ENCODE measurements at regions not wholly inside any gene's neighbourhood (a gene's known extent, or its start where the extent isn't known, plus 50 kb on each side); places are given as distances from the start of the nearest gene placed in this dataset.

DNA sequence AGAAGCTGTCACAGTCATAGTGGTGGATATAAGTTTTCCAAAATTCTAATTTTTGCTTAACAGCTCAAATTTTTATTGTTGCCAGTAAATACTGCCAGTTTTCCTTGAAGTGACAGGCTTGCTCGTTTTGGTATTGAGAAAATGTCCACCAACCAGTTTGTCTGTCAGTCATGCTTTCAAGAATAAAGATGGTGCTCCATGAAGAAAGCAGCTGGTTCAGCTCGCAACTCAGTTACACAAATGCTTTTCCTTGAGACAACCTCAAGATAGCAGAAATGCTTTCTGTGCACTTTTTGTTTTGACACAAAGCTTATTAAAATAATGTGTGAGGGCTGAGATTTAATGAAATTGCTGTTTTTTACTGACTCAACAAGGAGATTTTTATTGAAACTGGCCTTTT lies 135.7 kb downstream of the LRRC70 start:
- no peak overlapping the region for H3K9ac ChIP-seq (ENCODE audit: low read length)
- no peak for TF ChIP-seq MXI1 (conservative IDR thresholded peaks at IDR 0.05; ENCODE audit: poor library complexity, severe bottlenecking)
- no peak for TF ChIP-seq EZH2 (IDR thresholded peaks at IDR 0.05; ENCODE audit: borderline replicate concordance, insufficient read depth, low read length, poor library complexity, severe bottlenecking)
- no peak for TF ChIP-seq POLR2AphosphoS5 (IDR thresholded peaks at IDR 0.05)
- TF ChIP-seq EP300 (conservative IDR thresholded peaks at IDR 0.05; ENCODE audit: poor library complexity, severe bottlenecking), result no peak
- TF ChIP-seq, protein P1, sequence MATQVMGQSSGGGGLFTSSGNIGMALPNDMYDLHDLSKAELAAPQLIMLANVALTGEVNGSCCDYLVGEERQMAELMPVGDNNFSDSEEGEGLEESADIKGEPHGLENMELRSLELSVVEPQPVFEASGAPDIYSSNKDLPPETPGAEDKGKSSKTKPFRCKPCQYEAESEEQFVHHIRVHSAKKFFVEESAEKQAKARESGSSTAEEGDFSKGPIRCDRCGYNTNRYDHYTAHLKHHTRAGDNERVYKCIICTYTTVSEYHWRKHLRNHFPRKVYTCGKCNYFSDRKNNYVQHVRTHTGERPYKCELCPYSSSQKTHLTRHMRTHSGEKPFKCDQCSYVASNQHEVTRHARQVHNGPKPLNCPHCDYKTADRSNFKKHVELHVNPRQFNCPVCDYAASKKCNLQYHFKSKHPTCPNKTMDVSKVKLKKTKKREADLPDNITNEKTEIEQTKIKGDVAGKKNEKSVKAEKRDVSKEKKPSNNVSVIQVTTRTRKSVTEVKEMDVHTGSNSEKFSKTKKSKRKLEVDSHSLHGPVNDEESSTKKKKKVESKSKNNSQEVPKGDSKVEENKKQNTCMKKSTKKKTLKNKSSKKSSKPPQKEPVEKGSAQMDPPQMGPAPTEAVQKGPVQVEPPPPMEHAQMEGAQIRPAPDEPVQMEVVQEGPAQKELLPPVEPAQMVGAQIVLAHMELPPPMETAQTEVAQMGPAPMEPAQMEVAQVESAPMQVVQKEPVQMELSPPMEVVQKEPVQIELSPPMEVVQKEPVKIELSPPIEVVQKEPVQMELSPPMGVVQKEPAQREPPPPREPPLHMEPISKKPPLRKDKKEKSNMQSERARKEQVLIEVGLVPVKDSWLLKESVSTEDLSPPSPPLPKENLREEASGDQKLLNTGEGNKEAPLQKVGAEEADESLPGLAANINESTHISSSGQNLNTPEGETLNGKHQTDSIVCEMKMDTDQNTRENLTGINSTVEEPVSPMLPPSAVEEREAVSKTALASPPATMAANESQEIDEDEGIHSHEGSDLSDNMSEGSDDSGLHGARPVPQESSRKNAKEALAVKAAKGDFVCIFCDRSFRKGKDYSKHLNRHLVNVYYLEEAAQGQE (IDR thresholded peaks at IDR 0.05; ENCODE audit: borderline replicate concordance), result no peak
- H3K36me3 ChIP-seq (ENCODE audit: insufficient read depth, low read length), result no peaks in the 10 kb centered on the region
- no peaks in the 10 kb centered on the region for H3K27me3 ChIP-seq (ENCODE audit: insufficient read depth, low read depth, low read length)
- no peaks in the 10 kb centered on the region for H3K79me2 ChIP-seq (replicated peaks; ENCODE audit: insufficient read depth, low read length)
- no peak overlapping the region for H3K4me2 ChIP-seq (ENCODE audit: low read length)
- no peak overlapping the region for H3K4me3 ChIP-seq (ENCODE audit: low read length)
- H2AFZ ChIP-seq (ENCODE audit: low read depth, low read length), result no peak overlapping the region
- H3K9me2 ChIP-seq (ENCODE audit: insufficient read depth, low read length), result no peaks in the 10 kb centered on the region
- H3F3A ChIP-seq (ENCODE audit: insufficient read depth, low read length, poor library complexity, severe bottlenecking), result no peaks in the 10 kb centered on the region
- H3K27ac ChIP-seq (ENCODE audit: low read length), result no peak overlapping the region
- no peaks in the 10 kb centered on the region for H4K20me1 ChIP-seq (ENCODE audit: insufficient read depth)
- no peaks in the 10 kb centered on the region for H3K9me3 ChIP-seq (ENCODE audit: low read length)

DNA sequence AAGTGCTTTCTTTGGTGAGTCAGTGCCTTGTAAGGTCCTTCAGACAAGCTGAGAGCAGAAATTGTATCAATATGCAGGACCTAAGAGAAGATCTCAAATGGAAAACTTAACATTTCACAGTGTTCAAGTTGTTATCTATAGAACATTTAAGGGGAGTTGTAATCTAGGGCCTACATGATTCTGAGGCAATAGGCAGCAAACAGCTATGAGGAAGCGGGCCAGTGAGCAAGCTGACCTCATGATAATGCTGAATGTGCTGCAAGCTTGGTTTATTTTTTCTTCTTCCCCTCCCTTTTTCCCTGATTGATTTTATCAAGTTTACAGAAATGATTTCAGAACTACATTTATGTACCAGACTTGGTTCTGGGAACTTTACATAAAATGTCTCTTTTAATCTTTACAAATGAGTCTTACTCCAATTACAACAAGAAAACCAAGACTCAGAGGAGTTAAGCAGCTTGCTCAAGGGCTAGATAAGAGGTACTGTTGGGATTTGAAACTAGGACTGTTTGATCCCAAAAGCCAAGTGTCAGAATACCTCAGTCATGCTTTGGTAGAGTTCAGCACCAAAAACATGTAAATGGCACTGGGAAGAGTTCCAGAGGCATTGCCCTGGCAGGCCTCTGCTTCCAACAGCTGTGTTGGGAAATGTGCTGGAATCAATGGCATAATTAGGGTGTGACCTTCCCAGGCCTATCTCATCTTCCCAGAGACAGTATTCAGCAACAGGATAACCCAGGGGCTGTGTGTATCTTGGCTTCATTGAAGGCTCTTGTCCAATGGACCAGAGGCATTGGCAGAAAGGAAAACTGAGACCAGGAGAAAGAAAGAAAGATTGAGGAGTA lies 130.1 kb downstream of the LRRC70 start:
- Histone ChIP-seq H3K27me3 (ENCODE audit: insufficient read depth, low read depth, low read length) (no peaks in the 10 kb centered on the region), H4K20me1 (ENCODE audit: insufficient read depth) (no peaks in the 10 kb centered on the region), H3K4me2 (ENCODE audit: low read length) (no peak overlapping the region), H3F3A (ENCODE audit: insufficient read depth, low read length, poor library complexity, severe bottlenecking) (no peaks in the 10 kb centered on the region), H3K4me3 (ENCODE audit: low read length) (no peak overlapping the region), H3K36me3 (ENCODE audit: insufficient read depth, low read length) (no peaks in the 10 kb centered on the region), H2AFZ (ENCODE audit: low read depth, low read length) (no peak overlapping the region), H3K9ac (ENCODE audit: low read length) (no peak overlapping the region), H3K9me3 (ENCODE audit: low read length) (no peaks in the 10 kb centered on the region), H3K9me2 (ENCODE audit: insufficient read depth, low read length) (no peaks in the 10 kb centered on the region), H3K27ac (ENCODE audit: low read length) (no peak overlapping the region), H3K79me2 (replicated peaks; ENCODE audit: insufficient read depth, low read length) (no peaks in the 10 kb centered on the region)
- TF ChIP-seq, protein P1 (IDR thresholded peaks at IDR 0.05; ENCODE audit: borderline replicate concordance), result no peak
- TF ChIP-seq, protein P2, sequence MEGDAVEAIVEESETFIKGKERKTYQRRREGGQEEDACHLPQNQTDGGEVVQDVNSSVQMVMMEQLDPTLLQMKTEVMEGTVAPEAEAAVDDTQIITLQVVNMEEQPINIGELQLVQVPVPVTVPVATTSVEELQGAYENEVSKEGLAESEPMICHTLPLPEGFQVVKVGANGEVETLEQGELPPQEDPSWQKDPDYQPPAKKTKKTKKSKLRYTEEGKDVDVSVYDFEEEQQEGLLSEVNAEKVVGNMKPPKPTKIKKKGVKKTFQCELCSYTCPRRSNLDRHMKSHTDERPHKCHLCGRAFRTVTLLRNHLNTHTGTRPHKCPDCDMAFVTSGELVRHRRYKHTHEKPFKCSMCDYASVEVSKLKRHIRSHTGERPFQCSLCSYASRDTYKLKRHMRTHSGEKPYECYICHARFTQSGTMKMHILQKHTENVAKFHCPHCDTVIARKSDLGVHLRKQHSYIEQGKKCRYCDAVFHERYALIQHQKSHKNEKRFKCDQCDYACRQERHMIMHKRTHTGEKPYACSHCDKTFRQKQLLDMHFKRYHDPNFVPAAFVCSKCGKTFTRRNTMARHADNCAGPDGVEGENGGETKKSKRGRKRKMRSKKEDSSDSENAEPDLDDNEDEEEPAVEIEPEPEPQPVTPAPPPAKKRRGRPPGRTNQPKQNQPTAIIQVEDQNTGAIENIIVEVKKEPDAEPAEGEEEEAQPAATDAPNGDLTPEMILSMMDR (IDR thresholded peaks at IDR 0.05; ENCODE audit: poor library complexity, severe bottlenecking), result no peak
- TF ChIP-seq EZH2 (IDR thresholded peaks at IDR 0.05; ENCODE audit: borderline replicate concordance, insufficient read depth, low read length, poor library complexity, severe bottlenecking), result no peak
- TF ChIP-seq EP300 (conservative IDR thresholded peaks at IDR 0.05; ENCODE audit: poor library complexity, severe bottlenecking), result no peak
- no peak for TF ChIP-seq SMC3 (conservative IDR thresholded peaks at IDR 0.05; ENCODE audit: poor library complexity)
